GM06990 (cell line): ENCODE measurements at regions not wholly inside any gene's neighbourhood (a gene's known extent, or its start where the extent isn't known, plus 50 kb on each side); places are given as distances from the start of the nearest gene placed in this dataset.

Source experiments
- DNase-seq: peaks from one replicate; pipeline ENCODE4 v3.0.0-alpha.2; 2011; ENCODE audit not compliant: insufficient read length; ENCODE audit errors: extremely low read depth
- H3K27me3 ChIP-seq: replicated peaks from 2 replicates; pipeline ENCODE4 v1.6.0; 2011; ENCODE audit warnings: low read length; ENCODE audit not compliant: control insufficient read depth, insufficient read depth
- H3K36me3 ChIP-seq: 2 replicates; pipeline ENCODE4 v1.5.1; 2011; ENCODE audit warnings: low read length; ENCODE audit not compliant: control insufficient read depth, insufficient read depth
- H3K4me3 ChIP-seq: replicated peaks from 2 replicates; pipeline ENCODE4 v1.5.1; 2011; ENCODE audit warnings: low read depth, mild to moderate bottlenecking, control low read depth, low read length
- CTCF ChIP-seq: IDR thresholded peaks from 2 replicates; pipeline ENCODE4 v1.5.1; 2011; ENCODE audit warnings: low read length, control low read depth, mild to moderate bottlenecking, inconsistent platforms; ENCODE audit not compliant: insufficient read depth, poor library complexity, severe bottlenecking

- Histone ChIP-seq H3K36me3 (no peaks in the 10 kb centered on the region), H3K27me3 (no peaks in the 10 kb centered on the region; the same call in 1 of the 2 replicates), H3K4me3 (no peak overlapping the region)
- no peak for TF ChIP-seq CTCF
- no peak for DNase-seq
Observed at GRCh38 chr7:116432527-116432916, 67.0 kb upstream of the CAV2 start.

GRCh38 chr7:116433246-116433645 is 66.3 kb upstream of the CAV2 start:
- Histone ChIP-seq H3K4me3 (no peak overlapping the region), H3K27me3 (no peaks in the 10 kb centered on the region; the same call in 1 of the 2 replicates), H3K36me3 (no peaks in the 10 kb centered on the region)
- TF ChIP-seq CTCF = no peak
- no peak for DNase-seq

- no peaks in the 10 kb centered on the region; the same call in 1 of the 2 replicates for H3K27me3 ChIP-seq
- no peak overlapping the region for H3K4me3 ChIP-seq
- DNase-seq = no peak
- no peak for TF ChIP-seq CTCF
- no peaks in the 10 kb centered on the region for H3K36me3 ChIP-seq
Observed at GRCh38 chr7:116434820-116435341, 64.7 kb upstream of the CAV2 start.

GRCh38 chr7:116436305-116436826 is 63.2 kb upstream of the CAV2 start:
- Histone ChIP-seq H3K4me3 (no peak overlapping the region), H3K36me3 (no peaks in the 10 kb centered on the region), H3K27me3 (no peaks in the 10 kb centered on the region; the same call in 1 of the 2 replicates)
- TF ChIP-seq CTCF = no peak
- no peak for DNase-seq

GRCh38 chr7:116438267-116438666 is 61.3 kb upstream of the CAV2 start:
- Histone ChIP-seq H3K4me3 (no peak overlapping the region), H3K27me3 (no peaks in the 10 kb centered on the region), H3K36me3 (no peaks in the 10 kb centered on the region)
- no peak for DNase-seq
- no peak for TF ChIP-seq CTCF

GRCh38 chr7:116439005-116439404 is 60.5 kb upstream of the CAV2 start:
- DNase-seq = no peak
- Histone ChIP-seq H3K27me3 (no peaks in the 10 kb centered on the region), H3K36me3 (no peaks in the 10 kb centered on the region), H3K4me3 (no peak overlapping the region)
- TF ChIP-seq CTCF = no peak
